Astrocyte (in vitro differentiated cells and primary cell): ENCODE measurements at regions not wholly inside any gene's neighbourhood (a gene's known extent, or its start where the extent isn't known, plus 50 kb on each side); places are given as distances from the start of the nearest gene placed in this dataset.

Experiments
- DNase-seq: peaks from one replicate; pipeline ENCODE4 v3.0.0-alpha.2; 2010; ENCODE audit warnings: low read depth
- FAIRE-seq: peaks from 2 replicates; lab custom pipeline; 2011; peaks lifted over from hg19 to GRCh38; lab: Jason Lieb, UNC
- H2AFZ ChIP-seq: 2 replicates; pipeline ENCODE4 v1.6.0; 2012; ENCODE audit warnings: low read depth, low read length, inconsistent platforms
- H3K27ac ChIP-seq: 2 replicates; pipeline ENCODE4 v1.5.1; 2011; ENCODE audit warnings: low read depth, low read length, inconsistent platforms
- H3K27me3 ChIP-seq: 2 replicates; pipeline ENCODE4 v1.6.0; 2011; ENCODE audit warnings: low read length, inconsistent platforms; ENCODE audit not compliant: insufficient read depth
- H3K36me3 ChIP-seq: 2 replicates; pipeline ENCODE4 v1.5.1; 2011; ENCODE audit warnings: low read length, inconsistent platforms; ENCODE audit not compliant: insufficient read depth
- H3K4me1 ChIP-seq: 2 replicates; pipeline ENCODE4 v1.5.1; 2011; ENCODE audit warnings: low read length, inconsistent platforms; ENCODE audit not compliant: insufficient read depth
- H3K4me2 ChIP-seq: 2 replicates; pipeline ENCODE4 v1.6.0; 2012; ENCODE audit warnings: low read length, inconsistent platforms
- H3K4me3 ChIP-seq: 2 replicates; pipeline ENCODE4 v1.5.1; 2011; ENCODE audit warnings: low read depth, mild to moderate bottlenecking, low read length, inconsistent platforms; ENCODE audit not compliant: insufficient read depth
- H3K79me2 ChIP-seq: 2 replicates; pipeline ENCODE4 v1.6.0; 2012; ENCODE audit warnings: mild to moderate bottlenecking, low read length, inconsistent platforms; ENCODE audit not compliant: insufficient read depth
- H3K9ac ChIP-seq: 2 replicates; pipeline ENCODE4 v1.6.0; 2012; ENCODE audit warnings: mild to moderate bottlenecking, low read length, inconsistent platforms
- H3K9me3 ChIP-seq: 2 replicates; pipeline ENCODE4 v1.5.1; 2012; ENCODE audit warnings: low read depth, mild to moderate bottlenecking, low read length, inconsistent platforms; ENCODE audit not compliant: insufficient read depth
- H4K20me1 ChIP-seq: 2 replicates; pipeline ENCODE4 v1.6.0; 2012; ENCODE audit warnings: low read length, inconsistent platforms; ENCODE audit not compliant: insufficient read depth
- H3K27ac Mint-ChIP-seq: one replicate; pipeline ENCODE4 v1.8.0; 2021; ENCODE audit warnings: mild to moderate bottlenecking, mixed read lengths; ENCODE audit not compliant: unreplicated experiment
- H3K27me3 Mint-ChIP-seq: one replicate; pipeline ENCODE4 v1.8.0; 2021; ENCODE audit warnings: low read depth, mixed read lengths; ENCODE audit not compliant: unreplicated experiment
- H3K36me3 Mint-ChIP-seq: one replicate; pipeline ENCODE4 v1.8.0; 2021; ENCODE audit warnings: low read depth, mixed read lengths; ENCODE audit not compliant: unreplicated experiment
- H3K4me1 Mint-ChIP-seq: one replicate; pipeline ENCODE4 v1.8.0; 2021; ENCODE audit warnings: low read depth, mixed read lengths; ENCODE audit not compliant: unreplicated experiment
- H3K4me3 Mint-ChIP-seq: one replicate; pipeline ENCODE4 v1.8.0; 2021; ENCODE audit warnings: mild to moderate bottlenecking, moderate library complexity, mixed read lengths; ENCODE audit not compliant: unreplicated experiment
- H3K9me3 Mint-ChIP-seq: one replicate; pipeline ENCODE4 v1.8.0; 2021; ENCODE audit warnings: mild to moderate bottlenecking, mixed read lengths; ENCODE audit not compliant: unreplicated experiment
- CTCF ChIP-seq: IDR thresholded peaks from 2 replicates; pipeline ENCODE4 v1.5.1; 2011; ENCODE audit warnings: low read depth, mild to moderate bottlenecking, inconsistent platforms, low read length, moderate library complexity; ENCODE audit not compliant: insufficient read depth
- EZH2 ChIP-seq: IDR thresholded peaks from 2 replicates; pipeline ENCODE4 v1.6.1; 2012; ENCODE audit warnings: mild to moderate bottlenecking, low read length, inconsistent platforms; ENCODE audit not compliant: insufficient read depth

GRCh38 chr11:130582981-130583380 is 134.5 kb downstream of the ADAMTS15 start:
- Histone ChIP-seq H4K20me1 (no peaks in the 10 kb centered on the region), H3K4me3 (no peak overlapping the region), H3K27ac (no peak overlapping the region), H3K36me3 (no peaks in the 10 kb centered on the region), H3K79me2 (no peaks in the 10 kb centered on the region), H3K27me3 (no peaks in the 10 kb centered on the region), H3K4me2 (no peak overlapping the region), H2AFZ (no peak overlapping the region), H3K9ac (no peak overlapping the region), H3K4me1 (peaks cover 35% of the 10 kb centered on the region), H3K9me3 (no peaks in the 10 kb centered on the region)
- Mint-ChIP-seq H3K4me3 (no peak overlapping the region), H3K9me3 (no peaks in the 10 kb centered on the region), H3K4me1 (peaks cover 34% of the 10 kb centered on the region), H3K27ac (no peak overlapping the region), H3K36me3 (no peaks in the 10 kb centered on the region), H3K27me3 (no peaks in the 10 kb centered on the region)
- DNase-seq, result no peak
- no peak for FAIRE-seq
- no peak for TF ChIP-seq EZH2
- TF ChIP-seq CTCF, result no peak

GRCh38 chr11:130583801-130584211 is 135.4 kb downstream of the ADAMTS15 start:
- Histone ChIP-seq H3K79me2 (no peaks in the 10 kb centered on the region), H3K4me2 (no peak overlapping the region), H3K4me1 (peaks cover 35% of the 10 kb centered on the region), H3K4me3 (no peak overlapping the region), H3K9ac (no peak overlapping the region), H3K9me3 (no peaks in the 10 kb centered on the region), H4K20me1 (no peaks in the 10 kb centered on the region), H2AFZ (no peak overlapping the region), H3K27me3 (no peaks in the 10 kb centered on the region), H3K36me3 (no peaks in the 10 kb centered on the region), H3K27ac (no peak overlapping the region)
- H3K4me1 Mint-ChIP-seq, result peaks cover 34% of the 10 kb centered on the region
- no peaks in the 10 kb centered on the region for H3K27me3 Mint-ChIP-seq
- no peak for FAIRE-seq
- no peaks in the 10 kb centered on the region for H3K9me3 Mint-ChIP-seq
- no peak for DNase-seq
- H3K36me3 Mint-ChIP-seq, result no peaks in the 10 kb centered on the region
- no peak overlapping the region for H3K4me3 Mint-ChIP-seq
- H3K27ac Mint-ChIP-seq, result no peak overlapping the region
- TF ChIP-seq CTCF (no peak), EZH2 (no peak)

- Histone ChIP-seq H3K79me2 (no peaks in the 10 kb centered on the region), H3K4me1 (peaks cover 27% of the 10 kb centered on the region), H3K9me3 (no peaks in the 10 kb centered on the region), H3K27me3 (no peaks in the 10 kb centered on the region), H3K36me3 (no peaks in the 10 kb centered on the region), H3K4me3 (no peak overlapping the region), H4K20me1 (no peaks in the 10 kb centered on the region), H3K9ac (no peak overlapping the region), H3K27ac (no peak overlapping the region), H3K4me2 (no peak overlapping the region), H2AFZ (no peak overlapping the region)
- peaks cover 28% of the 10 kb centered on the region for H3K4me1 Mint-ChIP-seq
- no peak for FAIRE-seq
- no peaks in the 10 kb centered on the region for H3K27me3 Mint-ChIP-seq
- H3K27ac Mint-ChIP-seq, result no peak overlapping the region
- H3K9me3 Mint-ChIP-seq, result no peaks in the 10 kb centered on the region
- H3K4me3 Mint-ChIP-seq, result no peak overlapping the region
- H3K36me3 Mint-ChIP-seq, result no peaks in the 10 kb centered on the region
- DNase-seq, result peak; percentile 90
- TF ChIP-seq EZH2 (no peak), CTCF (no peak)
These were observed 137.1 kb downstream of the ADAMTS15 start for GRCh38 chr11:130585545-130585944.
